Activated B cell treated with CpG ODN at 0.5 μM for 24 hours (primary cell): ENCODE measurements at regions not wholly inside any gene's neighbourhood (a gene's known extent, or its start where the extent isn't known, plus 50 kb on each side); places are given as distances from the start of the nearest gene placed in this dataset.

Experiments
- ATAC-seq: fragments of 200-7000 bp; cut with Tn5 transposase; one replicate; pipeline ENCODE4 v1.10.0; 2021; ENCODE audit warnings: low read depth, mild to moderate bottlenecking, moderate library complexity
- CTCF ChIA-PET: fragments of 350-600 bp; sonication (Branson Sonifier 250); formaldehyde crosslinking; loops from one replicate; lab custom pipeline; 2021; ENCODE audit warnings: antibody characterized with exemption; lab: Charles Lee
- POLR2A ChIA-PET: fragments of 350-600 bp; sonication (Branson Sonifier 250); formaldehyde crosslinking; loops from one replicate; lab custom pipeline; 2021; ENCODE audit warnings: antibody characterized with exemption; lab: Charles Lee
- DNase-seq: peaks from one replicate; pipeline ENCODE4 v3.0.0; 2022
- H3K27ac Mint-ChIP-seq: one replicate; pipeline ENCODE4 v1.8.0; 2020; ENCODE audit warnings: mixed read lengths
- H3K27me3 Mint-ChIP-seq: one replicate; pipeline ENCODE4 v1.8.0; 2021; ENCODE audit warnings: mixed read lengths
- H3K36me3 Mint-ChIP-seq: one replicate; pipeline ENCODE4 v1.8.0; 2021; ENCODE audit warnings: low read depth, mixed read lengths
- H3K4me1 Mint-ChIP-seq: one replicate; pipeline ENCODE4 v1.8.0; 2021; ENCODE audit warnings: mixed read lengths
- H3K4me3 Mint-ChIP-seq: one replicate; pipeline ENCODE4 v1.8.0; 2020; ENCODE audit warnings: mild to moderate bottlenecking, mixed read lengths
- H3K9me3 Mint-ChIP-seq: one replicate; pipeline ENCODE4 v1.8.0; 2020; ENCODE audit warnings: mixed read lengths
- intact Hi-C: fragments of 100-400 bp; cut with micrococcal nuclease; formaldehyde crosslinking; loops from one replicate; pipeline ENCODE4 v1.15.1; 2024
- TF ChIP-seq, protein P1 (sequence below): fragments of 200-600 bp; IDR thresholded peaks from one replicate; pipeline ENCODE4 v1.8.0; 2022; ENCODE audit warnings: antibody characterized with exemption, mild to moderate bottlenecking

- ATAC-seq = no peak
- H3K4me3 Mint-ChIP-seq = no peak overlapping the region
- POLR2A ChIA-PET = no interaction called here
- no peaks in the 10 kb centered on the region for H3K4me1 Mint-ChIP-seq
- peaks cover 8% of the 10 kb centered on the region for H3K9me3 Mint-ChIP-seq
- no peak for DNase-seq
- TF ChIP-seq, protein P1, sequence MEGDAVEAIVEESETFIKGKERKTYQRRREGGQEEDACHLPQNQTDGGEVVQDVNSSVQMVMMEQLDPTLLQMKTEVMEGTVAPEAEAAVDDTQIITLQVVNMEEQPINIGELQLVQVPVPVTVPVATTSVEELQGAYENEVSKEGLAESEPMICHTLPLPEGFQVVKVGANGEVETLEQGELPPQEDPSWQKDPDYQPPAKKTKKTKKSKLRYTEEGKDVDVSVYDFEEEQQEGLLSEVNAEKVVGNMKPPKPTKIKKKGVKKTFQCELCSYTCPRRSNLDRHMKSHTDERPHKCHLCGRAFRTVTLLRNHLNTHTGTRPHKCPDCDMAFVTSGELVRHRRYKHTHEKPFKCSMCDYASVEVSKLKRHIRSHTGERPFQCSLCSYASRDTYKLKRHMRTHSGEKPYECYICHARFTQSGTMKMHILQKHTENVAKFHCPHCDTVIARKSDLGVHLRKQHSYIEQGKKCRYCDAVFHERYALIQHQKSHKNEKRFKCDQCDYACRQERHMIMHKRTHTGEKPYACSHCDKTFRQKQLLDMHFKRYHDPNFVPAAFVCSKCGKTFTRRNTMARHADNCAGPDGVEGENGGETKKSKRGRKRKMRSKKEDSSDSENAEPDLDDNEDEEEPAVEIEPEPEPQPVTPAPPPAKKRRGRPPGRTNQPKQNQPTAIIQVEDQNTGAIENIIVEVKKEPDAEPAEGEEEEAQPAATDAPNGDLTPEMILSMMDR = no peak
- H3K36me3 Mint-ChIP-seq = no peaks in the 10 kb centered on the region
- CTCF ChIA-PET = no interaction called here
- H3K27ac Mint-ChIP-seq = no peak overlapping the region
- intact Hi-C loops = loop anchor here (10.0 kb wide), 1 partner anchor 717 kb away; the partner anchor contains the start of gene PRND
- H3K27me3 Mint-ChIP-seq = peaks cover 40% of the 10 kb centered on the region
Observed at GRCh38 chr20:5442101-5442500, 125.3 kb upstream of the PROKR2 start.

DNA sequence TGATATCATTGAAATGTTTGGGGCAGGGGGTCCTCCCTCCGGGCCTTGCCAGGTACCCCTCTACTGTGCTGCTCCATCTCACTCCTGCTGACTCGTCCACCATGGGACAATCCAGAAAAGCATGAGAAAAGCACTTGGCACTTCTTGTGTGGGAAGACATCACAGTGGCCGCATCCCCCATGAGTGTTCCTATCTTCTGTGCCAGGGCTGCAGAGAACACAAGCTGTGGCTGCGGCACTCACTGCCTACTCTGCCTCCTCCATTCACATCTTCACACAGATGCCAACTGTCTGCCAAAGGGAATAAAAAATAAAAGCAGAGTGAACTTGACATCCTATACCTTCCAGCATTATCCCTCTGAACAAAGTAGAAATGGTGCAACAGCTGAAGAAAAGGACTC is 117.4 kb upstream of the PROKR2 start:
- intact Hi-C loops = no loop called here
- no peak for ATAC-seq
- Mint-ChIP-seq H3K27ac (no peak overlapping the region), H3K9me3 (peaks cover 7% of the 10 kb centered on the region), H3K27me3 (peaks cover 11% of the 10 kb centered on the region), H3K36me3 (no peaks in the 10 kb centered on the region), H3K4me1 (no peaks in the 10 kb centered on the region), H3K4me3 (no peak overlapping the region)
- POLR2A ChIA-PET = no interaction called here
- CTCF ChIA-PET = interaction anchor here (1.3 kb wide), 1 partner anchor 15 kb away, joined by 4 read pairs; no protein-coding TSS in a partner anchor
- TF ChIP-seq, protein P1 = no peak
- no peak for DNase-seq

DNA sequence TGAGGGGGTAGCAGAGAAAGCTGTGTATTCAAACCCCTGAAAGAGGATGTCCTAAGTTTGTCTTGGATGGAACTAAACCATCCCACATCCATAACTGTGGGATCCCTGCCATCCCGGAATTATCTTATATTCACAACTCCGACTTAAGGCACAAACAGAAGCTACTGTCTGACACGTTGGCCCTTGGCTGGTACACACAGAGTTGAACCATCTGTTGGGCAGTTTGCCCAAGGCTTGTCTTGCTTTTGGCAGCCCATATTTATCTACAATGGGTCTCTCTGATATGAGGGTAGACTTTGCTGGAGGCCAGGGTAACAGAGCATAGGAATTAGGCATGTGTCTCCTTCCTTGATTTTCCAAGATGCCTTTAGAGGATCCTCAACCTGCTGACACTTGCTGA is 116.6 kb upstream of the PROKR2 start:
- intact Hi-C loops = no loop called here
- DNase-seq (no peak), ATAC-seq (no peak)
- Mint-ChIP-seq H3K36me3 (no peaks in the 10 kb centered on the region), H3K27ac (no peak overlapping the region), H3K4me3 (no peak overlapping the region), H3K27me3 (peaks cover 10% of the 10 kb centered on the region), H3K9me3 (peaks cover 2% of the 10 kb centered on the region), H3K4me1 (no peaks in the 10 kb centered on the region)
- CTCF ChIA-PET = interaction anchor here (1.3 kb wide), 1 partner anchor 16 kb away, joined by 4 read pairs; no protein-coding TSS in a partner anchor
- POLR2A ChIA-PET = no interaction called here
- TF ChIP-seq, protein P1 = no peak

DNA sequence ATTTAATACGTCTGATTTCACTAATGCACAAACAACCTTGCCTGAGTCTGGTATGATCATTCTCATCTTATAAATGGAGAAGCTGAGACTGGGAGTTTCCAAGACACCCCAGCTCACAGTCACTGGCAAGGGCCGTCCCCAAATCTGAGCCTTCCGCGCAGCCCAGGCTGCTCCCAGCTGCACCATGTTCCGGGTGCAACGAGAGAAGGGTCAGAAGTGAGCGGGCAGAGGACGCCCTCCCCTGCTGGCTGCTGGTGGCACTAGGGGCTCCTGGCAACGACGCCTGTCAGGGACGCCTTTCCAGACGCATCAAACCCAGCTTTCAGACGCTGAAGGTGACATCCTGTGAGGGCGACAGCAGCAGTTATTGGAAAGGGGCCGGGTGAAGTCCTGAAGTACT is 115.3 kb upstream of the PROKR2 start:
- intact Hi-C loops = no loop called here
- Mint-ChIP-seq H3K27me3 (peaks cover 10% of the 10 kb centered on the region), H3K4me1 (no peaks in the 10 kb centered on the region), H3K9me3 (peaks cover 2% of the 10 kb centered on the region), H3K27ac (no peak overlapping the region), H3K36me3 (no peaks in the 10 kb centered on the region), H3K4me3 (no peak overlapping the region)
- DNase-seq = no peak
- TF ChIP-seq, protein P1 = no peak
- CTCF ChIA-PET = interaction anchor here (2.2 kb wide), 1 partner anchor 16 kb away, joined by 7 read pairs; no protein-coding TSS in a partner anchor
- POLR2A ChIA-PET = no interaction called here
- no peak for ATAC-seq

GRCh38 chr20:5430670-5431069 is 113.9 kb upstream of the PROKR2 start:
- POLR2A ChIA-PET = no interaction called here
- no peak for DNase-seq
- H3K9me3 Mint-ChIP-seq = no peaks in the 10 kb centered on the region
- H3K4me1 Mint-ChIP-seq = no peaks in the 10 kb centered on the region
- H3K27ac Mint-ChIP-seq = no peak overlapping the region
- H3K27me3 Mint-ChIP-seq = peaks cover 11% of the 10 kb centered on the region
- H3K36me3 Mint-ChIP-seq = no peaks in the 10 kb centered on the region
- intact Hi-C loops = no loop called here
- TF ChIP-seq, protein P1 = no peak
- no peak for ATAC-seq
- H3K4me3 Mint-ChIP-seq = no peak overlapping the region
- CTCF ChIA-PET = interaction anchor here (2.2 kb wide), 1 partner anchor 18 kb away, joined by 7 read pairs; no protein-coding TSS in a partner anchor
